NB4 (cell line): ENCODE measurements at regions not wholly inside any gene's neighbourhood (a gene's known extent, or its start where the extent isn't known, plus 50 kb on each side); places are given as distances from the start of the nearest gene placed in this dataset.

ENCODE experiments used
- POLR2A ChIP-seq: IDR thresholded peaks from 2 replicates; pipeline ENCODE4 v1.6.1; 2011; ENCODE audit warnings: mild to moderate bottlenecking; ENCODE audit not compliant: insufficient read length; ENCODE audit errors: extremely low read depth
- TF ChIP-seq, protein P1 (sequence below): IDR thresholded peaks from one replicate; pipeline ENCODE4 v1.5.1; 2012; ENCODE audit warnings: low read depth, low read length

DNA sequence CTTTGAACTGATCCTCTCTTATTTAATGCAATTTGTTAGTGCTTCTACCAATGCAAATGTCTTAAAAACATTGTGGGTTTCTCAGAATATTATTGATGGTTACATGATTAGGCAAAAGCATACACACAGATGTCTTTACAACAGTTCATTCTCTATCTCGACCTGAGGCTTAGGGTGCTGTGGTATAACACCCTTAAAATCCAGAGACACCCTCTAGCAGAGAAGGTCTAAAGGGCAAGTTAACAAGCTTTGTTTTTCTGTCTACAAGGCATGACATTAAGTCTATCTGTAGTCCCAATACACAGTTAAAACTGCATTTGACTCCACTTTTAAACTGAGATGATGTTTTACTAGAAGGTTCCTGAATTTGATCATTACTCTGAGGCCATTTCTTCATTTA is 518.7 kb upstream of the MEF2C start:
- TF ChIP-seq, protein P1, sequence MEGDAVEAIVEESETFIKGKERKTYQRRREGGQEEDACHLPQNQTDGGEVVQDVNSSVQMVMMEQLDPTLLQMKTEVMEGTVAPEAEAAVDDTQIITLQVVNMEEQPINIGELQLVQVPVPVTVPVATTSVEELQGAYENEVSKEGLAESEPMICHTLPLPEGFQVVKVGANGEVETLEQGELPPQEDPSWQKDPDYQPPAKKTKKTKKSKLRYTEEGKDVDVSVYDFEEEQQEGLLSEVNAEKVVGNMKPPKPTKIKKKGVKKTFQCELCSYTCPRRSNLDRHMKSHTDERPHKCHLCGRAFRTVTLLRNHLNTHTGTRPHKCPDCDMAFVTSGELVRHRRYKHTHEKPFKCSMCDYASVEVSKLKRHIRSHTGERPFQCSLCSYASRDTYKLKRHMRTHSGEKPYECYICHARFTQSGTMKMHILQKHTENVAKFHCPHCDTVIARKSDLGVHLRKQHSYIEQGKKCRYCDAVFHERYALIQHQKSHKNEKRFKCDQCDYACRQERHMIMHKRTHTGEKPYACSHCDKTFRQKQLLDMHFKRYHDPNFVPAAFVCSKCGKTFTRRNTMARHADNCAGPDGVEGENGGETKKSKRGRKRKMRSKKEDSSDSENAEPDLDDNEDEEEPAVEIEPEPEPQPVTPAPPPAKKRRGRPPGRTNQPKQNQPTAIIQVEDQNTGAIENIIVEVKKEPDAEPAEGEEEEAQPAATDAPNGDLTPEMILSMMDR = no peak
- no peak for TF ChIP-seq POLR2A
